DOHH2 (cell line): ENCODE measurements at regions not wholly inside any gene's neighbourhood (a gene's known extent, or its start where the extent isn't known, plus 50 kb on each side); places are given as distances from the start of the nearest gene placed in this dataset.

Experiments
- EZH2phosphoT487 ChIP-seq: fragments of 200-600 bp; sonication (generic); IDR thresholded peaks from 2 replicates; pipeline ENCODE4 v1.6.1; 2017; ENCODE audit warnings: borderline replicate concordance, mild to moderate bottlenecking, antibody characterized with exemption, low read length, moderate library complexity, mixed read lengths
- TF ChIP-seq, protein P1 (sequence below): fragments of 200-600 bp; sonication (generic); IDR thresholded peaks from one replicate; pipeline ENCODE4 v1.5.1; 2014; ENCODE audit warnings: antibody characterized with exemption, mild to moderate bottlenecking, low read depth, low read length; ENCODE audit not compliant: poor library complexity, severe bottlenecking

DNA sequence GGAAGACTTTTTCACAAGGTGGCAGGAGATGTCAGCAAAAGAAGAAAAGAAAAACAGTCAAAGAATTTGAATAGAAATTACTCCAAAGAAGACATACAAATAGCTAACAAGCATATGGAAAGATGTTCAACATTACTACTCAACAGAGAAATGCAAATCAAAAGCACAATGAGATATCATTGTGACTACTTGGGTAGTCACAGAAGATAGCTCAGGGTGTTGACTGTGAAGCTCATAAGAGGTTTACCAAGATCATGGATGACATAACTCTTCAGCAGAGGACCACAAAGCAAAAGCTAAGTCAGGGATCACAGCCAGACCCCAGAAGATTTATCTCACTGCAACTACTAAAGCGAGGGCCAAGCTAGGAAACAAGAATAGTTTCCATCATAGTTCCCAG lies 53.0 kb upstream of the TANK start:
- TF ChIP-seq, protein P1, sequence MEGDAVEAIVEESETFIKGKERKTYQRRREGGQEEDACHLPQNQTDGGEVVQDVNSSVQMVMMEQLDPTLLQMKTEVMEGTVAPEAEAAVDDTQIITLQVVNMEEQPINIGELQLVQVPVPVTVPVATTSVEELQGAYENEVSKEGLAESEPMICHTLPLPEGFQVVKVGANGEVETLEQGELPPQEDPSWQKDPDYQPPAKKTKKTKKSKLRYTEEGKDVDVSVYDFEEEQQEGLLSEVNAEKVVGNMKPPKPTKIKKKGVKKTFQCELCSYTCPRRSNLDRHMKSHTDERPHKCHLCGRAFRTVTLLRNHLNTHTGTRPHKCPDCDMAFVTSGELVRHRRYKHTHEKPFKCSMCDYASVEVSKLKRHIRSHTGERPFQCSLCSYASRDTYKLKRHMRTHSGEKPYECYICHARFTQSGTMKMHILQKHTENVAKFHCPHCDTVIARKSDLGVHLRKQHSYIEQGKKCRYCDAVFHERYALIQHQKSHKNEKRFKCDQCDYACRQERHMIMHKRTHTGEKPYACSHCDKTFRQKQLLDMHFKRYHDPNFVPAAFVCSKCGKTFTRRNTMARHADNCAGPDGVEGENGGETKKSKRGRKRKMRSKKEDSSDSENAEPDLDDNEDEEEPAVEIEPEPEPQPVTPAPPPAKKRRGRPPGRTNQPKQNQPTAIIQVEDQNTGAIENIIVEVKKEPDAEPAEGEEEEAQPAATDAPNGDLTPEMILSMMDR: no peak
- TF ChIP-seq EZH2phosphoT487: no peak
